ENCODE measurements at regions not wholly inside any gene's neighbourhood (a gene's known extent, or its start where the extent isn't known, plus 50 kb on each side); places are given as distances from the start of the nearest gene placed in this dataset.
A peak's percentile ranks its signal among the peaks of the same experiment; 100 is the strongest.

DNA sequence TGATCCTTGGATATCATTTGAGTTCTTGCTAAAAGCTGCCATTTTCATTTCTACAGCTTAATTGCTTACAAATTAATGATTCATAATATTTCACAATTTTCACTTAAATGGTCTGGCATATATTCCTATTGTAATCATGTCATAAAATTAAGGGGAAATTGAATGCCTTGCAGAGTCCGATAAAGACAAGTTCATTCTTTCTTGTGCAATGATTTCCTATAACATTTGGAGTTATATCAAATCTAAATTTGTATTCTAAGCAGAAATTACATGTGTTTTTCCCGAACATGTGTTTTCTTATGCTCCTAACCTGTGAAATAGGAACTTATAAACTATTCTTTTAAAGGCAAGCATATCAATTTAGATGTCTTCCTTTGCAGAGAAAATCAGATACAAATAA, 118.3 kb upstream of the CYYR1 start:
- H3K9me3 ChIP-seq = peaks cover 0 to 7% (median 0%) of the 10 kb centered on the region in 4 donors
- no peaks in the 10 kb centered on the region for H3K36me3 ChIP-seq
- TF ChIP-seq POLR2A (IDR thresholded peaks at IDR 0.05) = no peak
- TF ChIP-seq, protein P1, sequence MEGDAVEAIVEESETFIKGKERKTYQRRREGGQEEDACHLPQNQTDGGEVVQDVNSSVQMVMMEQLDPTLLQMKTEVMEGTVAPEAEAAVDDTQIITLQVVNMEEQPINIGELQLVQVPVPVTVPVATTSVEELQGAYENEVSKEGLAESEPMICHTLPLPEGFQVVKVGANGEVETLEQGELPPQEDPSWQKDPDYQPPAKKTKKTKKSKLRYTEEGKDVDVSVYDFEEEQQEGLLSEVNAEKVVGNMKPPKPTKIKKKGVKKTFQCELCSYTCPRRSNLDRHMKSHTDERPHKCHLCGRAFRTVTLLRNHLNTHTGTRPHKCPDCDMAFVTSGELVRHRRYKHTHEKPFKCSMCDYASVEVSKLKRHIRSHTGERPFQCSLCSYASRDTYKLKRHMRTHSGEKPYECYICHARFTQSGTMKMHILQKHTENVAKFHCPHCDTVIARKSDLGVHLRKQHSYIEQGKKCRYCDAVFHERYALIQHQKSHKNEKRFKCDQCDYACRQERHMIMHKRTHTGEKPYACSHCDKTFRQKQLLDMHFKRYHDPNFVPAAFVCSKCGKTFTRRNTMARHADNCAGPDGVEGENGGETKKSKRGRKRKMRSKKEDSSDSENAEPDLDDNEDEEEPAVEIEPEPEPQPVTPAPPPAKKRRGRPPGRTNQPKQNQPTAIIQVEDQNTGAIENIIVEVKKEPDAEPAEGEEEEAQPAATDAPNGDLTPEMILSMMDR (IDR thresholded peaks at IDR 0.05) = no peak
- H3K4me1 ChIP-seq = no peaks in the 10 kb centered on the region
- no peak for DNase-seq
- no peaks in the 10 kb centered on the region for H3K27me3 ChIP-seq
- H3K4me3 ChIP-seq = no peak overlapping the region
- no peak overlapping the region for H3K27ac ChIP-seq

DNA sequence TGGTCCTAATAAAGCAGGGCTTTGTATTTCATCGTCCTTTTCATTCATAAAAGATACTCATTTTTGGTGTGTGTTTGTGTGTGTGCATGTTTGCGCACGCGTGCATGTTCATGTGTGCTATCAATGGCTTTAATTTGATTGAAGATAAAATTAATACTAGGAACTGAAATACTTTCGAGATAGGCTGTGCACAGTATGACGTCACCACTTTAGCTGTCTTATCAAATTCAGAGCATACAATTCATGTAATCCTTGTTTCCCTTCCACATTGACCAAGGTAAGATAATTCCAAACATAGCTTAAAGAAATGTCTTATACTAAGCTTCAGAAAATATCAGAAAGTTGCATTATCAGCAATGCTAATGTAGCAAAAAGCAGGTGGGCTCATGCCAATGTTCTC, 113.6 kb upstream of the CYYR1 start:
- no peak for TF ChIP-seq POLR2A (IDR thresholded peaks at IDR 0.05)
- TF ChIP-seq, protein P1 (IDR thresholded peaks at IDR 0.05) = no peak
- no peak overlapping the region for H3K4me3 ChIP-seq
- H3K9me3 ChIP-seq = peaks cover 0 to 7% (median 0%) of the 10 kb centered on the region in 4 donors
- no peaks in the 10 kb centered on the region for H3K36me3 ChIP-seq
- no peak overlapping the region for H3K27ac ChIP-seq
- H3K4me1 ChIP-seq = no peaks in the 10 kb centered on the region
- no peaks in the 10 kb centered on the region for H3K27me3 ChIP-seq
- DNase-seq = no peak

DNA sequence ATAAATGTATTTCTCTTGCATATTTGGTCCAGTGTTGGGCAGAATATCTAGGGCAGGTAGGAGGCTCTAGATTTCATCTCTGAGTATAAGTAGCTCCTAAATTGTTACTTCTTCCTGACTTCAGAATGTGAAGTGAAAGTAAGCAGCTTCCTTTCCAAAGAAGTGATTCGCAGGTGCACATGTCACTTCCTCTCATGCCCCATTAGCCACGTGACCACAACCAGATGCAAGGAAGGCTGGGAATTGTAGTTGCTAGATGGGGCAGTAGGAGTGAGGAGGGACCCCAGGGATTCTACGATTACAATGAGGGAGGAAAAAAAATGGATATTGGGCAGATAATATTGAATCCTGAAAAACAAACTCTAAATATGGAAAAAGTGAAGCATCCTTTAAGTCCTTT, 113.2 kb upstream of the CYYR1 start:
- Histone ChIP-seq H3K27me3 (no peaks in the 10 kb centered on the region), H3K4me3 (no peak overlapping the region), H3K4me1 (no peaks in the 10 kb centered on the region), H3K36me3 (no peaks in the 10 kb centered on the region), H3K9me3 (peaks cover 0 to 7% (median 0%) of the 10 kb centered on the region in 4 donors), H3K27ac (no peak overlapping the region)
- peak in 1 of 3 donors; percentile 18 for DNase-seq
- TF ChIP-seq POLR2A (IDR thresholded peaks at IDR 0.05) = no peak
- TF ChIP-seq, protein P1 (IDR thresholded peaks at IDR 0.05) = no peak

DNA sequence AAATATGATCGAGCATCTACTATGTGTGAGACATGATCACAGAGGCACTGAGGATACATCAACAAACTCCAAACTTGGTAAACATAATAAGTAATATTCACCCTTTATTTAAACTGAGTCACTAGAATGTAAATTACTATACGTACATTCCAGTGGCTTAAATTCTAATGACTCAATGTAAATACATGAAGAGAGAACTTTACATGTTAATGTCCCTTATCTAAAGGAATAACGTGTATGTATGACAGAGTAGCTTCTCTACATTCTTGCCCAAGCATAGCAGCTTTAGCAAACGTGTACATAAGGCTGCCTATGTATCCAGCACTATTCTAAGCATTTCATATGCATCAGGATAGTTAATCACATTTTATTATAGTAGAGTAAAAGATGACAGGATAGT, 111.8 kb upstream of the CYYR1 start:
- no peak overlapping the region for H3K27ac ChIP-seq

DNA sequence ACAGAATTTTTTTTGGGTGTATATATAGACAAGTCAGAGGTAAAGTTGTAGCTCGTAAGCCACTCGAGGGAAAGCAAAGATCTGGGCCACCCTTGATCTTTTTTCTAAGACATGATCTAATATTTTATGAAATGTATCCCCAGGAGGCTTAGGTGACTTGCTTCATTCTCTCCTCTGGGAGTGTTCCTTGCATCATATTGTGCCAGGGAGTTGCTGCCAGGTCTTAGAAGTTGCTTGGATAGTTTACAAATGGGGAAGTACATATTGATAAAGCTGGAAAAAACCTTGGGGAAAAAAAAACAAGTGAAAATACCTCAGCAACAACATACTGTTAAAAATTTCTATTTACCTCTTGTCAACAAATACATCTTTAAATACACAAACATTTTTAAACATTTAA, 110.9 kb upstream of the CYYR1 start:
- Histone ChIP-seq H3K4me3 (no peak overlapping the region), H3K36me3 (no peaks in the 10 kb centered on the region), H3K27me3 (no peaks in the 10 kb centered on the region), H3K9me3 (no peaks in the 10 kb centered on the region), H3K27ac (no peak overlapping the region), H3K4me1 (no peaks in the 10 kb centered on the region)
- TF ChIP-seq, protein P1 (IDR thresholded peaks at IDR 0.05) = no peak
- no peak for TF ChIP-seq POLR2A (IDR thresholded peaks at IDR 0.05)
- DNase-seq = no peak

More for the DNA sequence above, 111.8 kb upstream of the CYYR1 start:
- Histone ChIP-seq H3K36me3 (no peaks in the 10 kb centered on the region), H3K27me3 (no peaks in the 10 kb centered on the region), H3K4me3 (no peak overlapping the region), H3K4me1 (no peaks in the 10 kb centered on the region), H3K9me3 (peaks cover 0 to 1% (median 0%) of the 10 kb centered on the region in 4 donors)
- TF ChIP-seq, protein P1 (IDR thresholded peaks at IDR 0.05) = no peak
- TF ChIP-seq POLR2A (IDR thresholded peaks at IDR 0.05) = no peak
- no peak for DNase-seq

DNA sequence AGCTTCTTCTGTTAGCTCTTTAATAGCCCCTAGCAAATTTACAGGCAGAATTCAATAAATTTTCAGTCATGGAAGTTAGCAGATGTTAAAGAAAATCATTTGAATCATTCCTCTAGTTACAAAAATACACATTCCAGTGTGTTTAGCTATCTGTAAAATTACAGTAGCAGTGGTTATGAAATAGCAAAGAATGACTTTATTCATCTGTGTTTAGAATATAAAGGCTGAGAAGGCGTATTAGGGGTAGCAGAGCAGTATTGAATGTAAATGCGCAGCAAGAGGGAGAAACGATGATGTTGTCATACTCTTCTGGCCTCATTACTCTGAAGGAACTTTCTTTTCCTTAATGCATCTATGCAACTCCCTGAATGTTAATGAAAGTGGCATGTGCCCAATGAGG, 106.2 kb upstream of the CYYR1 start:
- Histone ChIP-seq H3K27ac (no peak overlapping the region), H3K4me3 (no peak overlapping the region), H3K27me3 (no peaks in the 10 kb centered on the region), H3K4me1 (no peaks in the 10 kb centered on the region), H3K9me3 (no peaks in the 10 kb centered on the region), H3K36me3 (no peaks in the 10 kb centered on the region)
- no peak for TF ChIP-seq POLR2A (IDR thresholded peaks at IDR 0.05)
- TF ChIP-seq, protein P1 (IDR thresholded peaks at IDR 0.05) = no peak
- DNase-seq = no peak
